Activated gamma-delta T cell (primary cell): ENCODE measurements at regions not wholly inside any gene's neighbourhood (a gene's known extent, or its start where the extent isn't known, plus 50 kb on each side); places are given as distances from the start of the nearest gene placed in this dataset.

ENCODE experiments used
- DNase-seq: peaks from one replicate; lab custom pipeline; 2025; lab: John Stamatoyannopoulos, UW

GRCh38 chr5:159855476-159856191 is 60.6 kb upstream of the ADRA1B start:
- no peak for DNase-seq

- DNase-seq: no peak
Measured at GRCh38 chr5:159858871-159859270, 57.4 kb upstream of the ADRA1B start.

GRCh38 chr5:159861086-159861485 is 55.2 kb upstream of the ADRA1B start:
- no peak for DNase-seq

- no peak for DNase-seq
Measured at GRCh38 chr5:159864885-159865691, 51.2 kb upstream of the ADRA1B start.

GRCh38 chr5:159866093-159866492 is 50.2 kb upstream of the ADRA1B start:
- DNase-seq: no peak
